ENCODE measurements at regions not wholly inside any gene's neighbourhood (a gene's known extent, or its start where the extent isn't known, plus 50 kb on each side); places are given as distances from the start of the nearest gene placed in this dataset.
"Not testable (repeated sequence)": the region's sequence is repeated elsewhere in the genome, so short reads cannot be mapped to it uniquely, and the experiment has no call there.

DNA sequence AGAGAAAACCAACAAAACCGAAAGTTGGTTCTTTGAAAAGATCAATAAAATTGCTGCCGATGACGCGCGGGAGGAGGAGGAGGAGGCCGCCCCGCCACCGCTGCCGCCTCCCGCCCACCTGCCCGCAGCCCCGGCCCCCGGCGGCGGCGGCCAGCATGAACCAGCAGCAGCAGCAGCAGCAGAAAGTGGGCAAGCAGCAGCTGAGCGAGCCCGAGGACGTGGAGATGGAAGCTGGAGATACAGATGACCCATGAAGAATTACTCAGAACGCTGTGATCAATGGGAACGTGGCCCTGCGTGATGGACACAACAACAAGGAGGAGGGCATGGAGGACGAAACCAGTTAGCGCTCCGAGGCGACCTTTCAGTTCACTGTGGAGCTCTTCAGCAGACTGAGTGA is 53.9 kb upstream of the EFNA5 start (continued):
- TF ChIP-seq, protein P1, sequence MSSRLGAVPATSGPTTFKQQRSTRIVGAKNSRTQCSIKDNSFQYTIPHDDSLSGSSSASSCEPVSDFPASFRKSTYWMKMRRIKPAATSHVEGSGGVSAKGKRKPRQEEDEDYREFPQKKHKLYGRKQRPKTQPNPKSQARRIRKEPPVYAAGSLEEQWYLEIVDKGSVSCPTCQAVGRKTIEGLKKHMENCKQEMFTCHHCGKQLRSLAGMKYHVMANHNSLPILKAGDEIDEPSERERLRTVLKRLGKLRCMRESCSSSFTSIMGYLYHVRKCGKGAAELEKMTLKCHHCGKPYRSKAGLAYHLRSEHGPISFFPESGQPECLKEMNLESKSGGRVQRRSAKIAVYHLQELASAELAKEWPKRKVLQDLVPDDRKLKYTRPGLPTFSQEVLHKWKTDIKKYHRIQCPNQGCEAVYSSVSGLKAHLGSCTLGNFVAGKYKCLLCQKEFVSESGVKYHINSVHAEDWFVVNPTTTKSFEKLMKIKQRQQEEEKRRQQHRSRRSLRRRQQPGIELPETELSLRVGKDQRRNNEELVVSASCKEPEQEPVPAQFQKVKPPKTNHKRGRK (CRISPR knock-in tag; IDR thresholded peaks at IDR 0.05; ENCODE audit: borderline replicate concordance) = no peak
- no peak for TF ChIP-seq TP53 (CRISPR knock-in tag; IDR thresholded peaks at IDR 0.05)
- no peak for TF ChIP-seq MXD4 (CRISPR knock-in tag; IDR thresholded peaks at IDR 0.05; ENCODE audit: borderline replicate concordance)
- TF ChIP-seq RELA (CRISPR knock-in tag; IDR thresholded peaks at IDR 0.05; ENCODE audit: borderline replicate concordance) = no peak
- TF ChIP-seq MYBL2 (CRISPR knock-in tag; IDR thresholded peaks at IDR 0.05) = no peak
- TF ChIP-seq EMX1 (CRISPR knock-in tag; IDR thresholded peaks at IDR 0.05) = no peak
- no peak for TF ChIP-seq NFATC4 (CRISPR knock-in tag; IDR thresholded peaks at IDR 0.05)
- TF ChIP-seq, protein P2, sequence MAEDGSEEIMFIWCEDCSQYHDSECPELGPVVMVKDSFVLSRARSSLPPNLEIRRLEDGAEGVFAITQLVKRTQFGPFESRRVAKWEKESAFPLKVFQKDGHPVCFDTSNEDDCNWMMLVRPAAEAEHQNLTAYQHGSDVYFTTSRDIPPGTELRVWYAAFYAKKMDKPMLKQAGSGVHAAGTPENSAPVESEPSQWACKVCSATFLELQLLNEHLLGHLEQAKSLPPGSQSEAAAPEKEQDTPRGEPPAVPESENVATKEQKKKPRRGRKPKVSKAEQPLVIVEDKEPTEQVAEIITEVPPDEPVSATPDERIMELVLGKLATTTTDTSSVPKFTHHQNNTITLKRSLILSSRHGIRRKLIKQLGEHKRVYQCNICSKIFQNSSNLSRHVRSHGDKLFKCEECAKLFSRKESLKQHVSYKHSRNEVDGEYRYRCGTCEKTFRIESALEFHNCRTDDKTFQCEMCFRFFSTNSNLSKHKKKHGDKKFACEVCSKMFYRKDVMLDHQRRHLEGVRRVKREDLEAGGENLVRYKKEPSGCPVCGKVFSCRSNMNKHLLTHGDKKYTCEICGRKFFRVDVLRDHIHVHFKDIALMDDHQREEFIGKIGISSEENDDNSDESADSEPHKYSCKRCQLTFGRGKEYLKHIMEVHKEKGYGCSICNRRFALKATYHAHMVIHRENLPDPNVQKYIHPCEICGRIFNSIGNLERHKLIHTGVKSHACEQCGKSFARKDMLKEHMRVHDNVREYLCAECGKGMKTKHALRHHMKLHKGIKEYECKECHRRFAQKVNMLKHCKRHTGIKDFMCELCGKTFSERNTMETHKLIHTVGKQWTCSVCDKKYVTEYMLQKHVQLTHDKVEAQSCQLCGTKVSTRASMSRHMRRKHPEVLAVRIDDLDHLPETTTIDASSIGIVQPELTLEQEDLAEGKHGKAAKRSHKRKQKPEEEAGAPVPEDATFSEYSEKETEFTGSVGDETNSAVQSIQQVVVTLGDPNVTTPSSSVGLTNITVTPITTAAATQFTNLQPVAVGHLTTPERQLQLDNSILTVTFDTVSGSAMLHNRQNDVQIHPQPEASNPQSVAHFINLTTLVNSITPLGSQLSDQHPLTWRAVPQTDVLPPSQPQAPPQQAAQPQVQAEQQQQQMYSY (CRISPR knock-in tag; IDR thresholded peaks at IDR 0.05) = no peak

DNA sequence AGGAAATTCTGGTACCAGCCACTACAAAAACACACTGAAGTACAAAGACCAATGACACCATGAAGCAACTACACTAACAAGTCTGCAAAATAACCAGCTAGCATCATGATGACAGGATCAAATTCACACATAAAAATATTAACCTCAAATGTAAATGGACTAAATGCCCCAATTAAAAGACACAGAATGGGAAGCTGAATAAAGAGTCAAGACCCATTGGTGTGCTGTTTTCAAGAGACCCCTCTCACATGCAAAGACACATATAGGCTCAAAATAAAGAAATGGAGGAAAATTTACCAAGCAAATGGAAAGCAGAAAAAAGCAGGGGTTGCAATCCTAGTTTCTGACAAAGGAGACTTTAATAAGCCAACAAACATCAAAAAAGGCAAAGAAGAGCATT is 50.5 kb upstream of the EFNA5 start:
- H3K4me3 Mint-ChIP-seq; H3K27me3 Mint-ChIP-seq (ENCODE audit: low read depth); POLR2A ChIA-PET; DNase-seq (ENCODE audit: low spot score); CTCF ChIA-PET; H3K27ac Mint-ChIP-seq; ATAC-seq; H3K4me1 Mint-ChIP-seq: not testable (repeated sequence)
- peaks cover 43% of the 10 kb centered on the region for H3K9me3 Mint-ChIP-seq
- peaks cover 25% of the 10 kb centered on the region for H3K36me3 Mint-ChIP-seq

All from WTC11 (cell line).